Fibroblast of mammary gland (primary cell): ENCODE measurements at regions not wholly inside any gene's neighbourhood (a gene's known extent, or its start where the extent isn't known, plus 50 kb on each side); places are given as distances from the start of the nearest gene placed in this dataset.

Experiments
- DNase-seq: peaks from one replicate; pipeline ENCODE4 v3.0.0-alpha.2; 2010; ENCODE audit warnings: low read depth
- H3K4me3 ChIP-seq: 2 replicates; pipeline ENCODE4 v1.5.1; 2011; ENCODE audit warnings: low read depth, mild to moderate bottlenecking, low read length, moderate library complexity; ENCODE audit not compliant: control insufficient read depth
- TF ChIP-seq, protein P1 (sequence below): conservative IDR thresholded peaks from 2 replicates; pipeline ENCODE4 v1.5.1; 2011; ENCODE audit warnings: low read depth, low read length, inconsistent platforms; ENCODE audit not compliant: control insufficient read depth, insufficient read depth

GRCh38 chr3:59451800-59452746 lies 402.2 kb upstream of the CFAP20DC start:
- H3K4me3 ChIP-seq: no peak overlapping the region
- TF ChIP-seq, protein P1, sequence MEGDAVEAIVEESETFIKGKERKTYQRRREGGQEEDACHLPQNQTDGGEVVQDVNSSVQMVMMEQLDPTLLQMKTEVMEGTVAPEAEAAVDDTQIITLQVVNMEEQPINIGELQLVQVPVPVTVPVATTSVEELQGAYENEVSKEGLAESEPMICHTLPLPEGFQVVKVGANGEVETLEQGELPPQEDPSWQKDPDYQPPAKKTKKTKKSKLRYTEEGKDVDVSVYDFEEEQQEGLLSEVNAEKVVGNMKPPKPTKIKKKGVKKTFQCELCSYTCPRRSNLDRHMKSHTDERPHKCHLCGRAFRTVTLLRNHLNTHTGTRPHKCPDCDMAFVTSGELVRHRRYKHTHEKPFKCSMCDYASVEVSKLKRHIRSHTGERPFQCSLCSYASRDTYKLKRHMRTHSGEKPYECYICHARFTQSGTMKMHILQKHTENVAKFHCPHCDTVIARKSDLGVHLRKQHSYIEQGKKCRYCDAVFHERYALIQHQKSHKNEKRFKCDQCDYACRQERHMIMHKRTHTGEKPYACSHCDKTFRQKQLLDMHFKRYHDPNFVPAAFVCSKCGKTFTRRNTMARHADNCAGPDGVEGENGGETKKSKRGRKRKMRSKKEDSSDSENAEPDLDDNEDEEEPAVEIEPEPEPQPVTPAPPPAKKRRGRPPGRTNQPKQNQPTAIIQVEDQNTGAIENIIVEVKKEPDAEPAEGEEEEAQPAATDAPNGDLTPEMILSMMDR: no peak
- no peak for DNase-seq

GRCh38 chr3:59450946-59451763 lies 401.3 kb upstream of the CFAP20DC start:
- DNase-seq: no peak
- no peak overlapping the region for H3K4me3 ChIP-seq
- TF ChIP-seq, protein P1: no peak

DNA sequence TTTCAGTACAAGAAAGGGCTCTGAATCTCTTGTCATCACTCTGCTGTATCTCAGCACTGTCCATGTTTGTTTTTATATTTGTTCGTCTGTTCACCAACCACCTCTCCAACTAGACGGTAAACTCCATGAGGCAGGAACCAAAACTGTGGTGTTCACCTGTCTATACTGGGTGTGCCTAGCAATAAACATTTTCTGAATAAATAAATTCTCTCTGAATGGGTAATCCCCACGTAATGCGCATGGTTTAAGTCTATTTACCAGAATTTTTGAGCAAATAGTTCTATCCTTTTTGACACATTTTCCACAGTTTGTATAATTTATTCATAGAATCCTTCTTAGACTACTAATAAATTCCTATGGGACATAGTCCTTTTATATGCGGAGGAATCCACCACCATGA lies 400.6 kb upstream of the CFAP20DC start:
- TF ChIP-seq, protein P1: no peak
- H3K4me3 ChIP-seq: no peak overlapping the region
- no peak for DNase-seq

GRCh38 chr3:59446775-59447465 lies 397.1 kb upstream of the CFAP20DC start:
- TF ChIP-seq, protein P1: no peak
- DNase-seq: no peak
- no peak overlapping the region for H3K4me3 ChIP-seq

DNA sequence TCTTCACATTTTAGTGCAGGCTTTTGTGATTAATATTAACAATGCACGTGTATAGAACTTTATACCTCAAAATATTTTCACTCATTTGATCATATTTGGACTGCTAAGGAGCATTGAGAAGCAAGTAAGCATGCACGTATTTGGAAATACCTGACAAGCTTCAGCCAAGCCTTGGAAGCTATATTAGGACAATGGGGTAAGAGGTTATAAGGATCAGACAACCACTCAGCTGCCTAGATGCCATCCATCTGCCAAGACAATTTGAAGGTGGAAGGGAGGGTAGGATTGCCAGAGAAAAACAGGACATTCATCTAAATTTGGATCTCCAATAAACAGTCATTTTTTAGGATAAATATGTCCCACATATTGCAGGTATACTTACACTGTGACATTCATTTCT lies 394.9 kb upstream of the CFAP20DC start:
- TF ChIP-seq, protein P1: no peak
- DNase-seq: no peak
- H3K4me3 ChIP-seq: no peak overlapping the region

GRCh38 chr3:59444294-59444671 lies 394.5 kb upstream of the CFAP20DC start:
- TF ChIP-seq, protein P1: no peak
- DNase-seq: no peak
- no peak overlapping the region for H3K4me3 ChIP-seq
